Panc1 (cell line): ENCODE measurements at regions not wholly inside any gene's neighbourhood (a gene's known extent, or its start where the extent isn't known, plus 50 kb on each side); places are given as distances from the start of the nearest gene placed in this dataset.

Source experiments
- POLR2AphosphoS5 ChIP-seq: IDR thresholded peaks from 2 replicates; pipeline ENCODE4 v1.6.1; 2012; ENCODE audit warnings: mild to moderate bottlenecking, low read depth, low read length, moderate library complexity
- TF ChIP-seq, protein P1 (sequence below): fragments of 450-650 bp; IDR thresholded peaks from 2 replicates; pipeline ENCODE4 v1.5.1; 2017; ENCODE audit warnings: mild to moderate bottlenecking

DNA sequence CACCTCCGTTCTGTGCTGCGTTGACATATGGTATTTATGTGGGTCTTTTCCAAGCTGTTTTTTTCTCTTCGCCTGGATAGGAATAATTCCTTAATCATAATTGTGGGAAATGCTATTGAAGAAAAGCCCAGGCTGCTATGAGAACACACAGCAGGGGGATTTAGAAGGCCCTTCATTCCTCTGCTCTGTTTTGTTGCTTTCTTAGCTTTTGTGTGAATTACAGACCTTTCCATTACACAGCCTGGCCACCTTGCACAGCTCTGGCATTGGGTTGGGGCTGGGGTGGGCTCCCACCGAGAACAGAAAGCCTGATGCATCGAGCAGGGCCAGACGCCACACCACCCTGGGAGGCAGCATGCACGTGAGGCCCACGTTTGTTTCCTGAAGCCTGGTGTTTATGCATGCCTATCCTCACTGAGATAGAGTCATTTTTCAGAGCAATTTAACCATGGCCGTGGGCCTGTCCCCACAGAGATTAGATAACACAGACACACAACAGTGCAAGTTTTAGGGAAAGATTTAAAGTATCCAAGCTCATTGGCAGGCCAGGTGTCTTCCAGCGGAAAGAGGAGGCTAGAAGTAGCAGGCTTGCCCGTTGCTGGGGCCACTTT is 287.6 kb upstream of the PWP1 start:
- TF ChIP-seq, protein P1, sequence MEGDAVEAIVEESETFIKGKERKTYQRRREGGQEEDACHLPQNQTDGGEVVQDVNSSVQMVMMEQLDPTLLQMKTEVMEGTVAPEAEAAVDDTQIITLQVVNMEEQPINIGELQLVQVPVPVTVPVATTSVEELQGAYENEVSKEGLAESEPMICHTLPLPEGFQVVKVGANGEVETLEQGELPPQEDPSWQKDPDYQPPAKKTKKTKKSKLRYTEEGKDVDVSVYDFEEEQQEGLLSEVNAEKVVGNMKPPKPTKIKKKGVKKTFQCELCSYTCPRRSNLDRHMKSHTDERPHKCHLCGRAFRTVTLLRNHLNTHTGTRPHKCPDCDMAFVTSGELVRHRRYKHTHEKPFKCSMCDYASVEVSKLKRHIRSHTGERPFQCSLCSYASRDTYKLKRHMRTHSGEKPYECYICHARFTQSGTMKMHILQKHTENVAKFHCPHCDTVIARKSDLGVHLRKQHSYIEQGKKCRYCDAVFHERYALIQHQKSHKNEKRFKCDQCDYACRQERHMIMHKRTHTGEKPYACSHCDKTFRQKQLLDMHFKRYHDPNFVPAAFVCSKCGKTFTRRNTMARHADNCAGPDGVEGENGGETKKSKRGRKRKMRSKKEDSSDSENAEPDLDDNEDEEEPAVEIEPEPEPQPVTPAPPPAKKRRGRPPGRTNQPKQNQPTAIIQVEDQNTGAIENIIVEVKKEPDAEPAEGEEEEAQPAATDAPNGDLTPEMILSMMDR, result no peak
- TF ChIP-seq POLR2AphosphoS5, result no peak
